Activated B cell treated with CpG ODN at 0.5 μM for 24 hours (primary cell): ENCODE measurements at regions not wholly inside any gene's neighbourhood (a gene's known extent, or its start where the extent isn't known, plus 50 kb on each side); places are given as distances from the start of the nearest gene placed in this dataset.
"Not testable (repeated sequence)": the region's sequence is repeated elsewhere in the genome, so short reads cannot be mapped to it uniquely, and the experiment has no call there.

Experiments
- ATAC-seq: fragments of 200-7000 bp; cut with Tn5 transposase; one replicate; pipeline ENCODE4 v1.10.0; 2021; ENCODE audit warnings: low read depth, mild to moderate bottlenecking, moderate library complexity
- CTCF ChIA-PET: fragments of 350-600 bp; sonication (Branson Sonifier 250); formaldehyde crosslinking; loops from one replicate; lab custom pipeline; 2021; ENCODE audit warnings: antibody characterized with exemption; lab: Charles Lee
- POLR2A ChIA-PET: fragments of 350-600 bp; sonication (Branson Sonifier 250); formaldehyde crosslinking; loops from one replicate; lab custom pipeline; 2021; ENCODE audit warnings: antibody characterized with exemption; lab: Charles Lee
- DNase-seq: peaks from one replicate; pipeline ENCODE4 v3.0.0; 2022
- H3K27ac Mint-ChIP-seq: one replicate; pipeline ENCODE4 v1.8.0; 2020; ENCODE audit warnings: mixed read lengths
- H3K27me3 Mint-ChIP-seq: one replicate; pipeline ENCODE4 v1.8.0; 2021; ENCODE audit warnings: mixed read lengths
- H3K36me3 Mint-ChIP-seq: one replicate; pipeline ENCODE4 v1.8.0; 2021; ENCODE audit warnings: low read depth, mixed read lengths
- H3K4me1 Mint-ChIP-seq: one replicate; pipeline ENCODE4 v1.8.0; 2021; ENCODE audit warnings: mixed read lengths
- H3K4me3 Mint-ChIP-seq: one replicate; pipeline ENCODE4 v1.8.0; 2020; ENCODE audit warnings: mild to moderate bottlenecking, mixed read lengths
- H3K9me3 Mint-ChIP-seq: one replicate; pipeline ENCODE4 v1.8.0; 2020; ENCODE audit warnings: mixed read lengths
- intact Hi-C: fragments of 100-400 bp; cut with micrococcal nuclease; formaldehyde crosslinking; loops from one replicate; pipeline ENCODE4 v1.15.1; 2024
- TF ChIP-seq, protein P1 (sequence below): fragments of 200-600 bp; IDR thresholded peaks from one replicate; pipeline ENCODE4 v1.8.0; 2022; ENCODE audit warnings: antibody characterized with exemption, mild to moderate bottlenecking

DNA sequence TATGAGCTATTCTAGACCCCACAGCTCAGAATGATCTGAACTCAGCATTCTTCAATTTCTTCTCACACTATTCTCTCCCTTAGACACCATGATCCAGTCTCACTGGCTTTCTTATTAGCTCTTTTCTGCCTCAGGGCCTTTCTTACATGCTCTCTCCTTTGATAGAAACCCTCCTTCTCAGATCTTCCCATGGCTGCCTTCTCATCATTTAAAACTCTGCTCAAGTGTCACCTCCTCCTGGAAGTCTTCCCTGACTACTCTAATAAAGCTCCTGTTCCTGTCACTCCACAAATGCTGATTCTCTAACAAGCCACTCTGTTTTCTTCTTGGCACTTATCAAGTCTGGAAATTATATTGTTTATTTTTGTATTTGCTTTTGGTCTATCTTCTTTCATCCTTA is 131.1 kb downstream of the HNMT start:
- TF ChIP-seq, protein P1, sequence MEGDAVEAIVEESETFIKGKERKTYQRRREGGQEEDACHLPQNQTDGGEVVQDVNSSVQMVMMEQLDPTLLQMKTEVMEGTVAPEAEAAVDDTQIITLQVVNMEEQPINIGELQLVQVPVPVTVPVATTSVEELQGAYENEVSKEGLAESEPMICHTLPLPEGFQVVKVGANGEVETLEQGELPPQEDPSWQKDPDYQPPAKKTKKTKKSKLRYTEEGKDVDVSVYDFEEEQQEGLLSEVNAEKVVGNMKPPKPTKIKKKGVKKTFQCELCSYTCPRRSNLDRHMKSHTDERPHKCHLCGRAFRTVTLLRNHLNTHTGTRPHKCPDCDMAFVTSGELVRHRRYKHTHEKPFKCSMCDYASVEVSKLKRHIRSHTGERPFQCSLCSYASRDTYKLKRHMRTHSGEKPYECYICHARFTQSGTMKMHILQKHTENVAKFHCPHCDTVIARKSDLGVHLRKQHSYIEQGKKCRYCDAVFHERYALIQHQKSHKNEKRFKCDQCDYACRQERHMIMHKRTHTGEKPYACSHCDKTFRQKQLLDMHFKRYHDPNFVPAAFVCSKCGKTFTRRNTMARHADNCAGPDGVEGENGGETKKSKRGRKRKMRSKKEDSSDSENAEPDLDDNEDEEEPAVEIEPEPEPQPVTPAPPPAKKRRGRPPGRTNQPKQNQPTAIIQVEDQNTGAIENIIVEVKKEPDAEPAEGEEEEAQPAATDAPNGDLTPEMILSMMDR = no peak
- peaks cover 2% of the 10 kb centered on the region for H3K9me3 Mint-ChIP-seq
- no peaks in the 10 kb centered on the region for H3K36me3 Mint-ChIP-seq
- no peaks in the 10 kb centered on the region for H3K4me1 Mint-ChIP-seq
- no peaks in the 10 kb centered on the region for H3K27me3 Mint-ChIP-seq
- H3K4me3 Mint-ChIP-seq = no peak overlapping the region
- no peak for DNase-seq
- ChIA-PET POLR2A (no interaction called here), CTCF (no interaction called here)
- intact Hi-C loops = loop anchor here (10.0 kb wide), 2 partner anchors 231 to 689 kb away; partner anchors contain the start of gene NXPH2
- no peak for ATAC-seq
- H3K27ac Mint-ChIP-seq = no peak overlapping the region

DNA sequence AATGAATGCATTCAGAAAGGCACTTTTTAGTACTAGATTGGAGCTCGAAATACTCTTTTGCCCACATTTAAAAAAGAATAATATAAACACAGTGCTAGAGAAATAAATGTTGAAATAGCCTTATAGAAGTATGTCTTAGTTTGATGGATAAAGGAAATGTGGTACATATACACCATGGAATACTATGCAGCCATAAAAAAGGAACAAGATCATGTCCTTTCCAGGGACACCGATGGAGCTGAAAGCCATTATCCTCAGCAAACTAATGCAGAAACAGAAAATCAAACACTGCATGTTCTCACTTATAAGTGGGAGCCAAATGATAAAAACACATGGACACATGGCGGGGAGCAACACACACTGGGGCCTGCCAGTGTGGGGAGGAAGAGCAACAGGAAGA is 135.0 kb downstream of the HNMT start:
- CTCF ChIA-PET, DNase-seq, H3K9me3 Mint-ChIP-seq, ATAC-seq, H3K4me1 Mint-ChIP-seq, H3K27ac Mint-ChIP-seq, H3K4me3 Mint-ChIP-seq, H3K36me3 Mint-ChIP-seq, H3K27me3 Mint-ChIP-seq, POLR2A ChIA-PET: not testable (repeated sequence)
- intact Hi-C loops = loop anchor here (10.0 kb wide), 2 partner anchors 234 to 686 kb away; partner anchors contain the start of gene NXPH2

DNA sequence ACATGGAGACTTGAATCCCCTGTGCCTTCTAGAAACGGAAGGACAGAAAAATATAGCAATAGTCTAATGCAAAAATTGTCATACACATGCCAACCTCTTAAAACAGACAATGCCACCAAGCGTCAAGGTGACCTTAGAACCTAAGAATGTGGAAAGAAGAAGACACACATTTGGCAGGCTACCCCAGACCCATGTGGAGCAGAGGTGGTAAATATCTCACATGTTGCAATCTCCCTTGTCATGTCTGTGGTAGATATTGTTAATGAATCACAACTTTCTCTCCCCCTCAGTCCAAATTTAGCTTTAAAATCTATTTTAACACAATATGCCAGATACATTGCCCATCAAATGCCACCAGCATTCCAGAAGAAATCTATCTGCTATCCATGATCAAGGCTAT is 137.4 kb downstream of the HNMT start:
- CTCF ChIA-PET = no interaction called here
- H3K27me3 Mint-ChIP-seq = no peaks in the 10 kb centered on the region
- POLR2A ChIA-PET = no interaction called here
- no peak overlapping the region for H3K4me3 Mint-ChIP-seq
- DNase-seq (no peak), ATAC-seq (no peak)
- peaks cover 2% of the 10 kb centered on the region for H3K9me3 Mint-ChIP-seq
- TF ChIP-seq, protein P1 = no peak
- no peaks in the 10 kb centered on the region for H3K4me1 Mint-ChIP-seq
- no peak overlapping the region for H3K27ac Mint-ChIP-seq
- H3K36me3 Mint-ChIP-seq = no peaks in the 10 kb centered on the region
- intact Hi-C loops = no loop called here

DNA sequence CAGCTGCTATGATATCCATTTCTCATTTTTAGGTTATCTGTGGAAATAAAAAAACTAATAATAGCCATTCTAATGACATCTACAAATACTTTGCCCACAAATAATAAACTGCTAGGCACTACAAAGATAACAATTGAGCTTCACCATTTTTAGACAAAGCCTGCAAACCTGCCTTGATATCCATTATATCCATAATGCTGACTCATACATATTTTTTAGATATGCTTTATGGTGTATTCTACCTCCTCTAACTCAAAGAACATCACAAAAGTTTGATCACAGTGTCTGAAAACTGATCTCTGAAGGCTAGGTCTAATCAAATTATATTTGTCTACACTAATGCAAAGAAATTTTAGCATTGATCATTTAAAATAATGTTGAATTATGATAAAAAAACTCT is 138.4 kb downstream of the HNMT start:
- ATAC-seq (no peak), DNase-seq (no peak)
- TF ChIP-seq, protein P1 = no peak
- Mint-ChIP-seq H3K4me3 (no peak overlapping the region), H3K36me3 (no peaks in the 10 kb centered on the region), H3K9me3 (peaks cover 2% of the 10 kb centered on the region), H3K4me1 (no peaks in the 10 kb centered on the region), H3K27me3 (no peaks in the 10 kb centered on the region), H3K27ac (no peak overlapping the region)
- intact Hi-C loops = no loop called here
- ChIA-PET CTCF (no interaction called here), POLR2A (no interaction called here)

DNA sequence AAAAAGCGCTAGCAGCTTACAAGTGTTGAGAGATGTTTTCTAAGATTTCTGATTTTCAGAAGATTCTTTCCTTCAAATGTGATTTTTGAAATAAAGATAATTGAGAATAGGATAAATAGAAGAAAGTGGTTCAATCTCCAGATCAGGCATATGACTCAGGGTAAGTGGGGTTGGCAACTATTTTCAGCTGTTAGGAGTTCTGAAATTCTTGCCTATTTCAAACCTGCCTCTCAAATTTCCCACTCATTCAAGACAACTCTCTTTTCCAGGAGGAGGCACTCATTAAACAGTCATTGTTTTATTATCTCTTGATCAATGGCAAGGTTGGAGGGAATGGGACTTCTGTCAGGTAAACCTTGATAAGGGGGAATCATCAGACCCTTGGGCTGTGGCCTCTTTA is 138.9 kb downstream of the HNMT start:
- Mint-ChIP-seq H3K36me3 (no peaks in the 10 kb centered on the region), H3K27me3 (no peaks in the 10 kb centered on the region), H3K4me1 (no peaks in the 10 kb centered on the region), H3K4me3 (no peak overlapping the region), H3K27ac (no peak overlapping the region), H3K9me3 (peaks cover 2% of the 10 kb centered on the region)
- POLR2A ChIA-PET = no interaction called here
- intact Hi-C loops = no loop called here
- DNase-seq (no peak), ATAC-seq (no peak)
- TF ChIP-seq, protein P1 = no peak
- CTCF ChIA-PET = no interaction called here

DNA sequence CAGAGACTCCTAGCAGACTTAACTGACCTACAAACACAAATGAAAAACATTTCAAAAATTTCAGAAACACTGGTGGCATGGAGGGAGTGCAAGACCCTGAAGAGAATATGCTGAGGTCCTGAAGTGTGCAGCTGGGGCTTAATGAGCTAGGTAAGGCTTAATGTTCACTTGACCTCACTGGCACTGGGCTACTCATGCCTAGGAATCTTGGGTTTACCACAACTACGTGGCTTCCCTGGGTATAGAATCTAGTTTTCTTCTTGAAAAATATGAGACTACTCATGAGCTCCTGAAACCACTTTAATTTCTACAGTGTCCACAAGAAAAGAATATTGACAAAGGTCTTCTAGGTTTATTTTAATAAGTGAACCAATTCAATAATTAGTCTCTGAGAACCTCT is 139.8 kb downstream of the HNMT start:
- no peak overlapping the region for H3K27ac Mint-ChIP-seq
- POLR2A ChIA-PET = no interaction called here

More for the DNA sequence above, 139.8 kb downstream of the HNMT start:
- no peaks in the 10 kb centered on the region for H3K4me1 Mint-ChIP-seq
- CTCF ChIA-PET = no interaction called here
- peaks cover 2% of the 10 kb centered on the region for H3K9me3 Mint-ChIP-seq
- intact Hi-C loops = no loop called here
- no peak overlapping the region for H3K4me3 Mint-ChIP-seq
- TF ChIP-seq, protein P1 = no peak
- H3K27me3 Mint-ChIP-seq = no peaks in the 10 kb centered on the region
- H3K36me3 Mint-ChIP-seq = no peaks in the 10 kb centered on the region
- no peak for ATAC-seq
- DNase-seq = no peak
